NCI-H2029 treated with DMSO at 0.1 percent for 48 hours (cell line): ENCODE measurements at regions not wholly inside any gene's neighbourhood (a gene's known extent, or its start where the extent isn't known, plus 50 kb on each side); places are given as distances from the start of the nearest gene placed in this dataset.
"Not testable (repeated sequence)": the region's sequence is repeated elsewhere in the genome, so short reads cannot be mapped to it uniquely, and the experiment has no call there.

ENCODE experiments used
- DNase-seq: peaks from one replicate; lab custom pipeline; 2025; lab: John Stamatoyannopoulos, UW

DNA sequence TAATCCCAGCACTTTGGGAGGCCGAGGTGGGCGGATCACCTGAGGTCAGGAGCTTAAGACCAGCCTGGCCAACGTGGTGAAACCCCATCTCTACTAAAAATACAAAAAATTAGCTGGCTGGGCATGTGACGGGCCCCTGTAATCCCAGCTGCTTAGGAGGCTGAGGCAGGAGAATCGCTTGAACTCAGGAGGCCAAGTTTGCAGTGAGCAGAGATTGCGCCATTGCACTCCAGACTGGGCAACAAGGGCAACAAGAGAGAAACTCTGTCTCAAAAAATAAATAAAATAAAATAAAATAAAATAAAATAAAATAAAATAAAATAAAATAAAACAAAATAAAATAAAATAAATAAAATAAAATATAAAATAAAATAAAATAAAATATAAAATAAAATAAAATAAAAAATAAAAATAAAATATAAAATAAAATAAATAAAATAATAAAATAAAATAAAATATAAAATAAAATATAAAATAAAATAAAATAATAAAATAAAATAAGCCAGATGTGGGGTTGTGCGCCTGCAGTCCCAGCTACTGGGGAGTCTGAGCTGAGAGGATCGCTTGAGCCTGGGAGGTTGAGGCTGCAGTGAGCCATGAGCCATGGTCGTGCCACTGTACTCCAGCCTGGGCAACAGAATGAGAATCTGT, 49.8 kb upstream of the ITGB1 start:
- not testable (repeated sequence) for DNase-seq
